Fibroblast of lung (primary cell): ENCODE measurements at regions not wholly inside any gene's neighbourhood (a gene's known extent, or its start where the extent isn't known, plus 50 kb on each side); places are given as distances from the start of the nearest gene placed in this dataset.

Source experiments
- DNase-seq, 2 donors: peaks; one replicate each; pipeline versions ENCODE4 v3.0.0 to v3.0.0-alpha.2; 2010; ENCODE audit warnings: low read depth in 2 of 2
- H2AFZ ChIP-seq: 2 replicates; pipeline ENCODE4 v1.5.1; 2012; ENCODE audit warnings: low read length, control low read depth, inconsistent platforms
- H3K27ac ChIP-seq: 2 replicates; pipeline ENCODE4 v1.5.1; 2011; ENCODE audit warnings: low read length, control low read depth; ENCODE audit not compliant: insufficient read depth
- H3K27me3 ChIP-seq: 2 replicates; pipeline ENCODE4 v1.5.1; 2011; ENCODE audit warnings: mild to moderate bottlenecking, low read length; ENCODE audit not compliant: control insufficient read depth, insufficient read depth
- H3K36me3 ChIP-seq: 2 replicates; pipeline ENCODE4 v1.5.1; 2011; ENCODE audit warnings: low read length; ENCODE audit not compliant: control insufficient read depth, insufficient read depth
- H3K4me1 ChIP-seq: 2 replicates; pipeline ENCODE4 v1.5.1; 2011; ENCODE audit warnings: low read length; ENCODE audit not compliant: control insufficient read depth, insufficient read depth; ENCODE audit errors: extremely low read depth
- H3K4me2 ChIP-seq: 2 replicates; pipeline ENCODE4 v1.5.1; 2011; ENCODE audit warnings: low read length, control low read depth; ENCODE audit not compliant: insufficient read depth; ENCODE audit errors: extremely low read depth
- H3K4me3 ChIP-seq, 4 experiments: fragments of 200-600 bp in 1 of 4; sonication (generic) in 1 of 4; replicated peaks in 1 of 4; 2 replicates each; pipeline ENCODE4 v1.5.1; 2011 to 2016; ENCODE audit warnings: low read length in 4 of 4, low read depth in 3 of 4, mild to moderate bottlenecking in 3 of 4, control low read depth in 2 of 4, inconsistent platforms in 1 of 4, mixed read lengths in 1 of 4; ENCODE audit not compliant: insufficient read depth in 1 of 4; ENCODE audit errors: control extremely low read depth in 1 of 4
- H3K79me2 ChIP-seq: 2 replicates; pipeline ENCODE4 v1.5.1; 2012; ENCODE audit warnings: mild to moderate bottlenecking, low read length, inconsistent platforms; ENCODE audit not compliant: control insufficient read depth, insufficient read depth
- H3K9ac ChIP-seq: 2 replicates; pipeline ENCODE4 v1.5.1; 2011; ENCODE audit warnings: mild to moderate bottlenecking, low read length, control low read depth; ENCODE audit not compliant: insufficient read depth
- H3K9me3 ChIP-seq: 2 replicates; pipeline ENCODE4 v1.5.1; 2012; ENCODE audit warnings: low read depth, low read length; ENCODE audit not compliant: control insufficient read depth, insufficient read depth
- H4K20me1 ChIP-seq: 2 replicates; pipeline ENCODE4 v1.5.1; 2011; ENCODE audit warnings: low read length; ENCODE audit not compliant: control insufficient read depth, insufficient read depth; ENCODE audit errors: extremely low read depth
- EZH2 ChIP-seq: IDR thresholded peaks from 2 replicates; pipeline ENCODE4 v1.5.1; 2012; ENCODE audit warnings: low read length, control low read depth, mild to moderate bottlenecking; ENCODE audit errors: missing control alignments
- TF ChIP-seq, protein P1 (sequence below), 2 donors: IDR thresholded peaks in 1 of 2; conservative IDR thresholded peaks in 1 of 2; 1 replicate in 1 of 2; 2 replicates in 1 of 2; pipeline ENCODE4 v1.5.1; 2011 to 2012; ENCODE audit warnings: low read length in 2 of 2, control low read depth in 1 of 2, inconsistent platforms in 1 of 2, low read depth in 1 of 2, mild to moderate bottlenecking in 1 of 2

GRCh38 chr4:176879380-176880116, 86.8 kb upstream of the VEGFC start:
- Histone ChIP-seq H3K79me2 (no peaks in the 10 kb centered on the region), H3K4me2 (no peak overlapping the region), H3K9ac (no peak overlapping the region), H3K36me3 (no peaks in the 10 kb centered on the region), H3K4me1 (no peaks in the 10 kb centered on the region), H3K4me3 (no peak overlapping the region), H3K27me3 (no peaks in the 10 kb centered on the region), H2AFZ (no peak overlapping the region), H3K27ac (no peak overlapping the region), H4K20me1 (no peaks in the 10 kb centered on the region), H3K9me3 (no peaks in the 10 kb centered on the region)
- no peak for TF ChIP-seq EZH2
- DNase-seq = peak in 1 of 2 donors; percentile 68

DNA sequence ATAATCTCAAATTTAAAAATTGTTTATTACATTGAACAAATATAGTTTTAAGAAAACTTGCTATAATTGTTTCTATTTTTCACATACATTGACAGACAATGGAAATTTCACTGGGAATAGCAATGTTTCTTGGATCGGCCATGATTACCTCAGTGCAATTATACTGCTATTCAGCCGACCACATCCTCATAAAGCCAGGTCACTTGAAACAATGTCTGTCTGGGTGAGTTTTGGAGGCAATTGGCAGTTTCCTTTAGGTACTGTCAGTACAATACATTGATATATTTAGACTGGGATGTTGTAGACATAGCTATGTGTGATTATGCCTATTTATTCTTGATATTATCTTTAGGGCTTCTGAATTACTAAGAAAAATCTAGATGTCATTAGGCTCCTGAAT, 89.5 kb upstream of the VEGFC start:
- Histone ChIP-seq H3K9ac (no peak overlapping the region), H3K4me3 (no peak overlapping the region), H3K36me3 (no peaks in the 10 kb centered on the region), H3K4me2 (no peak overlapping the region), H2AFZ (no peak overlapping the region), H3K79me2 (no peaks in the 10 kb centered on the region), H3K27me3 (no peaks in the 10 kb centered on the region), H4K20me1 (no peaks in the 10 kb centered on the region), H3K27ac (no peak overlapping the region), H3K4me1 (no peaks in the 10 kb centered on the region), H3K9me3 (no peaks in the 10 kb centered on the region)
- TF ChIP-seq EZH2 = no peak
- TF ChIP-seq, protein P1, sequence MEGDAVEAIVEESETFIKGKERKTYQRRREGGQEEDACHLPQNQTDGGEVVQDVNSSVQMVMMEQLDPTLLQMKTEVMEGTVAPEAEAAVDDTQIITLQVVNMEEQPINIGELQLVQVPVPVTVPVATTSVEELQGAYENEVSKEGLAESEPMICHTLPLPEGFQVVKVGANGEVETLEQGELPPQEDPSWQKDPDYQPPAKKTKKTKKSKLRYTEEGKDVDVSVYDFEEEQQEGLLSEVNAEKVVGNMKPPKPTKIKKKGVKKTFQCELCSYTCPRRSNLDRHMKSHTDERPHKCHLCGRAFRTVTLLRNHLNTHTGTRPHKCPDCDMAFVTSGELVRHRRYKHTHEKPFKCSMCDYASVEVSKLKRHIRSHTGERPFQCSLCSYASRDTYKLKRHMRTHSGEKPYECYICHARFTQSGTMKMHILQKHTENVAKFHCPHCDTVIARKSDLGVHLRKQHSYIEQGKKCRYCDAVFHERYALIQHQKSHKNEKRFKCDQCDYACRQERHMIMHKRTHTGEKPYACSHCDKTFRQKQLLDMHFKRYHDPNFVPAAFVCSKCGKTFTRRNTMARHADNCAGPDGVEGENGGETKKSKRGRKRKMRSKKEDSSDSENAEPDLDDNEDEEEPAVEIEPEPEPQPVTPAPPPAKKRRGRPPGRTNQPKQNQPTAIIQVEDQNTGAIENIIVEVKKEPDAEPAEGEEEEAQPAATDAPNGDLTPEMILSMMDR (conservative IDR thresholded peaks at IDR 0.05 in 1 of 2, IDR thresholded peaks at IDR 0.05 in 1 of 2; ENCODE audit: low read depth in 1 of 2, low read length in 2 of 2) = no peak
- DNase-seq = peak in 1 of 2 donors; percentile 32

DNA sequence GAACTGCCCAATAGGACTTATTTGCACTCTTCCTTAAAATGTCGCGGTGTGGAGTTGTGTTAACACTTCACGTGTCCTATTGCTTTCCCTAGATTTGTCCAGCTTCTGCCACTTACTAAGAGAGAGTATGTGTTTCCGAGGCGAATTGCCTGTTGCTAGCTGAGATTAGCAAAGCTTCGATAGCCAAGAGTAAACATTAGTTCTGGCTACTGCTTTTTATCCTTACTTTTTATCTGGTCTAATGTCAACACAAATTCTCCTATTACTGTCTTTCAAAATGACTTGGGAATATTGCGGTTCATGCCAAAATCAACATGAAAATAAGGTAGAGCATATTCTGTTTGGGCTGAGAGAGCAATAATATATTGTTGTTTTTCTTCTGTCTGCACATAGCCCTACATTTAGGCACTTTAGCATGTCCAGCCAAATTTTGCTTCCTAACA, 90.4 kb upstream of the VEGFC start:
- TF ChIP-seq, protein P1 (conservative IDR thresholded peaks at IDR 0.05 in 1 of 2, IDR thresholded peaks at IDR 0.05 in 1 of 2; ENCODE audit: low read depth in 1 of 2, low read length in 2 of 2) = no peak
- TF ChIP-seq EZH2 = no peak
- Histone ChIP-seq H3K9me3 (no peaks in the 10 kb centered on the region), H3K27me3 (no peaks in the 10 kb centered on the region), H4K20me1 (no peaks in the 10 kb centered on the region), H3K9ac (no peak overlapping the region), H3K79me2 (no peaks in the 10 kb centered on the region), H3K36me3 (no peaks in the 10 kb centered on the region), H2AFZ (peak overlapping the region; percentile 63), H3K4me3 (peak overlapping the region in 2 of 4 experiments; percentile 5 to 14), H3K4me1 (no peaks in the 10 kb centered on the region), H3K27ac (peak overlapping the region; percentile 45), H3K4me2 (peak overlapping the region; percentile 55)
- DNase-seq = peak; percentile 18 to 59
